Ovary (tissue), 3 donors: ENCODE measurements at regions not wholly inside any gene's neighbourhood (a gene's known extent, or its start where the extent isn't known, plus 50 kb on each side); places are given as distances from the start of the nearest gene placed in this dataset.

ENCODE experiments used
- CTCF ChIP-seq, 3 donors: fragments of 450-650 bp in 2 of 3; fragments of 200-600 bp in 1 of 3; IDR thresholded peaks; one replicate each; pipeline versions ENCODE4 v1.5.1 to v1.8.0; 2016 to 2022; ENCODE audit warnings: antibody characterized with exemption in 3 of 3, mild to moderate bottlenecking in 1 of 3
- POLR2A ChIP-seq: fragments of 450-650 bp; IDR thresholded peaks from one replicate; pipeline ENCODE4 v1.6.1; 2017; ENCODE audit warnings: antibody characterized with exemption, mild to moderate bottlenecking, moderate library complexity
- donor health status: DM: no; HTN: no; CAD: no.

GRCh38 chr3:67142432-67142831 is 144.3 kb downstream of the KBTBD8 start:
- no peak for TF ChIP-seq CTCF (IDR thresholded peaks at IDR 0.05)
- TF ChIP-seq POLR2A: no peak
